NCI-H2196 (cell line): ENCODE measurements at regions not wholly inside any gene's neighbourhood (a gene's known extent, or its start where the extent isn't known, plus 50 kb on each side); places are given as distances from the start of the nearest gene placed in this dataset.
A peak's percentile ranks its signal among the peaks of the same experiment; 100 is the strongest.

Source experiments
- DNase-seq: peaks from one replicate; lab custom pipeline; 2025; ENCODE audit not compliant: unreplicated experiment; lab: John Stamatoyannopoulos, UW

DNA sequence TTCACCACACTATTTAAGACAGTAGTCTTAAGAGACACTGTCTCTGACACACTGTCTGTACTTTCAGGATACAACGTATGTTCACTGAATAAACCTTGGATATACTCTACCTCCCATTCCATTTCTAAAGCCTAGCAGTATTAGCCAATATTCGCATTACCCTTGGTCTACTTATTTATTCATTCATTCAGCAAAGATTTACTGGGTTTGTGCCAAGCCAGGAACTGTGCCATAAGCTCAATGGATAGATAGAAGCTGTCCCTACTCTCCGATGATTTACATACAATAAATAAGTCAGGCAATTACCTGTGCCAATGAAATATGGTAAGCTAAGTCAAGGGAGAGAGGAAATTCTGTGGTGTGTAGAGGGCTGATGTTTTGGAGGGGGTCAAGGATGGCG is 195.2 kb upstream of the RAB4A start:
- DNase-seq = no peak

DNA sequence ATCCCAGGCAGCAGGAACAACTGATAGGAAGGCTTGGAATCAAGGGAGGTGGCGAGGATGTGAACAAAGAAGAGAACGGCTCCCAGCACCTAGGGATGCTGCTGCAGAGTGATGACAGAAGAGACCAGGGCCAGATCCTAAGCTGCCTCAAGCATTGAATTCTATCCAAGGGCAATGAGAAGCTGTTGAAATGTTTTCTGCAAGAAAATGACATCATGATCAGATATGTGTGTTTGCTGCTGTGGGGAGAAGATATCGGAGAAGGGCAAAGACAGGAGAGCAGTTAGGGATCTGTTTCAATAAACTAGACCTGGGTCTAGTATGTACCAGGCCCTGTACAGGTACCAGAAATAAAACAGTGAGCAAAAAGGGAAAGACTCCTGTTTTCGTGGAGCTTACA is 194.7 kb upstream of the RAB4A start:
- DNase-seq = no peak

DNA sequence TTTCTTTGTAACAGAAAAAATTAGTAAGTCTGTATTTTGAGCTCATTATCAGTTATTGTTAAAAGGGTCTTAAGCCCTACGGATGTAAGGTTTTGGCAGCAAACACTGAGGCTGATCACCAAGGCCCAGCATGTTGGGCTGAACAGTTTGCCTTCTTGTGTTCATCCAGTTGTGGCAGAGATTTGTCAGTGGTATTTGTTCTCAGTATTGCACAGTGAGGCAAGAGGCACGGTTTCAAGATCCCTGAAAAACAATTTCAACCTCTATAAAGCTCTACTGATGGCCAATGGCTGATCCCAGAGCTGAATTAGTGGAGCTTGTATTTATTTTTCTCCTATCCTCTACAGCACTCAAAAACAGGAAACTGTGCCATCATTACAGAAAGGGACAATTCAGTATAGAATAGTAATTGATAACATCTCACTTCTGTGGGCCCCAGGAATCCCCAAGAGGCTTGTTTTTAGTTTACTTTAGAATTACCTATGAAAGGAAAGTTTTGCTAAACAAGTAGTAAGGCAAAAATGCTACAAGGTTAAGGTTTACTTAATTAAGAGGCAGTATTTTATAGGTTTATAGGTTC is 191.8 kb upstream of the RAB4A start:
- DNase-seq = no peak

DNA sequence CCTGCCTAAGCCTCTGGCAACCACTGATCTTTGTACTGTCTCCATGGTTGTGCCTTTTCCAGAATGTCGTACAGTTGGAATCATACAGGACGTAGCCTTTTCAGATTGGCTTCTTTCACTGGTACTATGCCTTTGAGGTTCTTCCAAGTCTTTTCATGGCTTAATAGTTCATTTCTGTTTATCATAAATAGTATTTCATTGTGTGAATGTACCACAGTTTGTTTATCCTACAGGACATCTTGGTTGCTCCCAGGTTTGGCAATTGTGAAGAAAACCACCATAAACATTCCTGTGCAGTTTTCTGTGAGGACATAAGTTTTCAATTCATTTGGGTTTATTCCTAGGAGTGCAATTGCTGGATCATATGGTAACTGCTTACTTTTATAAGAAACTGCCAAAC is 190.6 kb upstream of the RAB4A start:
- DNase-seq = no peak

DNA sequence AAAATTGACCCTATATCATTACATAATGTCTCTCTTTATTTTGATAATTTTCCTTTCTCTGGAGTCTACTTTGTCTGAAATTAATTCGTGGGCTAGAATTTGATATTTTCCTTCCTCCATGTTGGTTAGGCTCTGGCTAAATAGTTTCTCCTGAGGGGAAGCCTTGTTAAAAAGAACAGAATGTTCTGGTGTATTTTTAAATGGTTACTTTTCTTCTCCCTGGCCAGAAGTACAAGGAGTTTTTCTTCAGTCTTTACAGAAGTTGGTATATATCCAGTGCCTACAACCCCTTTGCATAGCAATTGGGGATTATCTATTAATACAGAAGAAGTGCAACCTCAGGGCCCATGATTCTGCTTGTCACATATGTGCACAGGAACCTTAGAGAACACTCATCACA is 185.6 kb upstream of the RAB4A start:
- DNase-seq = no peak

DNA sequence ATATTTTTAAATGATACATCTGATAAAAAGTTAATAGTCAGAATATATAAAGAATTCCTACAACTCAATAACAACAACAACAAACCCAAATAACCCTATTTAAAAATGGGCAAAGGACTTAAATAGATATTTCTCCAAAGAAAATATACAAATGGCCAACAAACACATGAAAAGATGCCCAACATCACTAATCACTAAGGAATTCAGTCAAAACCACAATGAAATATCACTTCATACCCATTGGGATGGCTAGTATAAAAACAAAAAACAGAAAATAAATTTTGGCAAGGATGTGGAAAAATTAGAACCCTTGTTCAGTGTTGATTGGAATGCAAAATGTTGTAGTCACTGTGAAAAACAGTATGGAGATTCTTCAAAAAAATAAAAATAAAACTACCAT is 184.8 kb upstream of the RAB4A start:
- no peak for DNase-seq

DNA sequence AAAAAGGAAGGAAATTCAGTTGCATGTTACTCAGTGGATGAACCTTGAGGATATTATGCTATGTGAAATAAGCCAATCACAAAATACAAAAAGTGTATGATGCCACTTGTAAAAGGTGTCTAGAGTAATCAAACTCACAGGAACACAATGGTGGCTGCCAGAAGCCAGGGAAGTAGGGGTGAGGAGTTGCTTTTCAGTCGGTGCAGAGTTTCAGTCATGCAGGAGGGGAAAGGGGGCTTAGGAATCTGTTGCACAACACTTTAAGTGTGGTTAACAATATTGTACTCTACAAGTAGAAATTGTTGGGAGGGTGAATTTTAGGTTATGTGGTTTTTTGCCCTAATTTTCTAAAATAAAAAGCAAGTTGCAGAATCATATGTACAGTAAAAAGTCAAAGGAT is 184.2 kb upstream of the RAB4A start:
- no peak for DNase-seq

DNA sequence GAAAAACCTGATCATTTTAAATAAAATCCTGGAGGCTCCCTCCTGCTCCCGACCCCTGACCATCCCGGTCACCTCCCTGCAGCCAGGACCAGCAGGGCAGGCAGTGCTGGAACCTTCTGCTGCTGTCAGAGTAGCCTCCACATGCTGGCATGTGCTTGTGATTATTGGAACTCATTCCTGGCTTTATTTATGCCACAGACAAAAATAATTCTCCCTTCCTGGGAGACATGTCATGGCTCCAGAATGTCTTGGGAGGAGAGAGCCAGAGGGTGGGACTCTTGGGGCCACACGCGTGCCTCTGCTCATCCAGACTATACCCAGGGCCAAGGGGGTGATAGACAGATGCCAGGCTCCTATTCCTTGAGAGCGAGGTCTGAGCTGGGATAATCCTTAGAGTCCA is 183.6 kb upstream of the RAB4A start:
- DNase-seq = no peak

DNA sequence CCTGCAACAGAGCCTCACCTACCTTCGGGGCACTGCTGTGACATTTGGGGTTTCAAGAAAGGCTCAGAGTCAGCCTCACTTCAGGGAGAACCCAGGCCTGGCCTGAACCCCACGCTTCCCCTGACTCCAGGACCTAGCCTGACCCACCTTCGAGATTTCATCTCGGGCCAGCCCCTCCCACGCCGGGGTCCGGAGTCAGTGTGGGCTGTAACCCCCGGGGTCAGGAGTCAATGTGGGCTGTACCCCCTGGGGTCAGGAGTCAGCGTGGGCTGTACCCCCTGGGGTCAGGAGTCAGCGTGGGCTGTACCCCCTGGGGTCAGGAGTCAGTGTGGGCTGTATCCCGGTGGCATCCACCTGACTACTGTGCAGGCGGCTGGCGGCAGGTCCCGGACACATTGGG is 183.0 kb upstream of the RAB4A start:
- no peak for DNase-seq

DNA sequence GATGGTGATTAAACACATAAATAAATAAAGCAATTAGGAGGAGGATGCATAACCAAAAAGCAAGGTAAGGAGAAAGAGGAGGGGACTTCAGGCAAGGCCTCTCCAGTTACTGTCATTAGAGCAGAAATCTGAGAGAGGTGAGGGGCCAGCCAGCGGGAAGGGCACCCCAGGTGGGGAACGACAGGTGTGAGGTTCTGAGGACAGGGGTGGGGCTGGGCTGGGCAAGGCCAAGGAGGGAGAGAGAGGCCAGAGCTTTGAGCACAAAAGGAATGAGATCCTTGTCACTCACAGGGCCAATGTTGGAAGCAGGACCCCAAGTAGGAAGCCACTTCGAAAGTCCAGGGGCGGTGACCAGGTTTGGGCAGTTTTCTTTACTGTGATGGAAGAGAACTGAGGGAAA is 182.2 kb upstream of the RAB4A start:
- no peak for DNase-seq

DNA sequence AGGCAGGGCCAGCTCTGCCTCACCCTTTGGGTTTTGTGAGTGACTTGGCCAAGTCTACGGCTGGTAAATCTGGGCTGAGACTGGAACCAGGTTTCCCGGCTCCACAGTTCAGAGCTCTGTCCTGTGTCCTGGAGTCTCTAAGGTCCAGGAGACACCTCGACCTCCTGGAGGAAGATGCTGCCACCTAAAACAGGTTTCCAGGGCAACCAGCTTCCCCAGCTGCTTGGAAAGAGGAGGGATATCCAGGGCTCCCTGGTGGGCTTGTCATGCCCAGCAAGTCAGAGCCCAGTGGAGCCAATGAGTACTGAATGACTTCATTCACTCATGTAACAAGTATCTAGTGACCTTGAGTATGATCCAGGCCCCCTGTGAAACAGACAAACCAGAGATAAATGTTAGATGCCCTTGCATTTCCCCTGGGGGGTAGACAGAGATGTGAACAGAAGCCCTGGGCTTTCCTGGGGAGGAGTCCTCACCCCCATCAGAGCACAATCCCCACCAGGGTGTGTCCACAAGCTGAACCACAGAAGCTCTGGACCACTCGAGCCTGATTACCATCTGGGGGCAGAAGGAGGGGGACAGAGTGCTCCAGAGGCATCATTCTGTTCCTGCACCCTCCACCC is 181.2 kb upstream of the RAB4A start:
- DNase-seq = no peak

DNA sequence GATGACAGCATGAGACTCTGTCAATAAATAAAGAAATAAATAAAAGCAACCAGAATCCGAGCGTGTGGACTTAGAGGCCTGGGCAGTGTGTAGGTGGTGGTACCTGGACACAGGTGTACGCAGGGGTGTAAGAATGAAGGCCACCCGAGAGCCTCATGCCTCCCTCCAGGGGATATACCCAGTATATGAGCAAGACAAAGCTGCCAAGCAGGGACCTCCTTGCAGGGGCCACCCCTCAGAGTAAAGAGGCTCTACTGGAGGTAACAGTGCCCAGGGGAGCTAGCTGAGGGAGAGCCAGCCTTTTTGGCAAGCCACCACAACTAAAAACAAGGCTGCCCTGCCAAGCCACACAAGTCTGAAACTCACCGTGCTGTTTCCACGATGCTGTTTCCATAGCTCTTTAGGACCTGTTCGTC is 179.2 kb upstream of the RAB4A start:
- DNase-seq = no peak

DNA sequence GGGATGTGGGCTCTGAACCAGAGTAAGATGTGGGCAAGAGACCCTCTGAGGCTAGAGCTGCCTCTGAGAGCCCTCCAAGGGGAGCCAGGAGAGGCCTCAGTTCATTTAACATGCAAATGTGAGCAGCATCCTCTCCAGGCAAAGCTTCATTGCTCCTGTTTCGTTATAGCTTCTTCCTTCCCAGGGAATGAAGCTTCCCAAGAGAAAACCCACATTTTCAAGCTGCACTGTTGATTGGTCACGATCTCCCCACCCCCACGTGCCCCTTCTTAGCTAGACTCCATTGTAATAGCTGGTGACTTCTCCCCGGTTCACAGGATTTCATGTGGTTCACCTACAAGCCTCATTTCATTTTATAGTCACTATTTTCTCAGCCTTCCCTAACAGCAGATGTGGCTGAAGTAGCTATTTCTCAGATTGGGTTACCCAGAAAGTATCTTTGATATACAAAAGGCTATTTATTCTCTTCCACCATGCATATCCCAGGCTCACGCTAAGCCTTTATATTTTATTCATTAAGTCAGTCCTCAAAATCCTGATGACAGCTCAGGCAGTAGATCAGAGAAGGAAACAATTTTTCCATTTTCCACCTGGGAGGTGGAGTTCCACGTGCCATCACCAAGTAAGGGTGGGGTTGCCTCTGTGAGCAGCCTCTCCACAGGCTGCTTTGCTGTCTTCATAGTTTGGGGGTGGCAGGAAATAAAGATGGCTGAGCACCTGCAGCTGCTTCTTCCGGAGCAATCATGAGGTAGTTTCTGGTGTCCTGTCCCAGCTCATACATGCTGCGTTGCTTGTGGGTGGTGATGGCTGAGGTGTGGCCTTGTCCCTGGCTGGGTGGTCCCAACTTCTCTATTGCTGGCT is 178.3 kb upstream of the RAB4A start:
- peak; percentile 34 for DNase-seq

DNA sequence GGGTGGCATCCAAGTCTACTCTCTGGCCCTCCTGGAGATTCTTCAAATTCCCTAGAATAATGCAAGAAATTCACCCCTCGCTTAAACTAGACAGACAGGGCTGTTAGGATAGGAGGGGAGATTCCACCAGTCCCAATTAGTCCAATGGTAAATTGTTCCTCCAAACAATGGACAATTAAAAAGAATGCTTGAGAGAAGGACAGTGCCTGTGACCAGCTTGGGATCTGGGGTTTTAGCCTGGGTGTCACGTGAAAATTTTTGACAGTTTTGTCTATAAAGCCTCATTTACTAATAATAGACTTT is 177.7 kb upstream of the RAB4A start:
- DNase-seq = no peak

DNA sequence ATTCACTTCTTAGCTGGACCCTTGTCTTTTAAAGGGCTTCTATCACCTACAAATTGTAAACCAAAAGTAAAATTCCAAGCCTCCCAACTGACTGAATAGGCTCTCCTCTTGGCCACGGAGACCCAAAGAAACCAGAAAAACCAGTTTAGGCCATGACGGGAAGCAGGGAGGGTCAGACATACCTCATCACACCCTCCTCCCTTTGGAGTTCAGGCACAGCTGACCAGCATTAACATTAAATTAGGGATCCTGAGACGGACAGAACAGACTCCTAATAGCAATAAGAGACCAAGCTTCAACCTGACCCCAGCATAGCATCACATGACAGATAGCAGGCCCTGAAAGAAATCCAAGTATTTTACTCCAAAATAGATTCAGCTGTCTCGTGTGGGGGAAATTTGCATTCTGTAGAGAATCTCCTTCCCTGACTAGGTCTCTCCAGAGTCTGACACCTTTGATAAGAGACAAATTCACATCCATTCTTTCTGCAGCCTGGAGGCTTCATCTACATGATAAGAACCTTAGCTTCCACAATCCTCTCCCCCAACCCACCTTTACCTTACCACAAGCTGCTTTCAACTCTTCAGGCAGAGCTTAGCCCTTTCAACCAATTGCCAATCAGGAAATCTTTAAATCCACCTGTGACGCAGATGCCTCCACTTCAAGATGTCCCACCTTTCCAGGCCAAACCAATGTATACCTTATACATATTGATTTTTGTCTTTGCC is 177.1 kb upstream of the RAB4A start:
- peak; percentile 79 for DNase-seq

DNA sequence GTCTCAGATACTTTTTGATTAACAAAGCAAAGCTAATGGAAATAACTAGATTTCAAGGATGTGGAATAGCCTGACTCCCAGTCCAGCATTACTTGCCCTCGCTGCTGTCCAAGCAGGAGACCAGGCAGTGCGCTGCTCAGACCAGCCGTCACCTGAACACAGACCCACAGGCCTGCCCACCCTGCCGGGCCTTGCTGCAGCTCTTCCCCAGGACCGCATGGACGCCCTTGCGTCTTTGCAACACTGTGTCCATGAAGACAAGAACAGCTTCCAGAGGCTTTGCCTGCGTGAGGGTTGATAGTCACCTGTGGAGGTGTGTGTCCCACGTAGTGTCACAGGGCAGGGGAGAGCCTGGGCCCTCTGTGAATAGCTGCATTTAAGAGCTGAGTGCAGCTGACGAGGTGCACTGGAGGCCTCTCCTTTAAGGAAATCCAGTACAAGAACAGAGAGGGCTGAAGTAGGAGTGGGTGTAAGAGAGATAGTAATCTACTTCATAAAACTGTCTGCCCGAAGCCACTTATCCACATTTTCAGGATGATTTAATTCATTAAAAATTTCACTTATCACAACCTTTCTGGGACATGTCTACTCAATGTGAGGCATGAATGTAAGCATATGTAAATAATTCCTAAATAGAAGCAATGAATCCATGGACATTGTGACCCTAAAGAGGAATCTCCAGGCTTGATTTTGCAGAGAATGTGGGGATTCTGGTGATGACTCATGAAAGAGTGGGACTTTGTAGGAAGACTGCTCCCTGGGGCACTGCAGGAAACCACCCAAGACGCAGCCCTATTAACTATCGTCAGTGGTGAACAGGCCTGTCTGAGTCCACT is 176.2 kb upstream of the RAB4A start:
- no peak for DNase-seq

DNA sequence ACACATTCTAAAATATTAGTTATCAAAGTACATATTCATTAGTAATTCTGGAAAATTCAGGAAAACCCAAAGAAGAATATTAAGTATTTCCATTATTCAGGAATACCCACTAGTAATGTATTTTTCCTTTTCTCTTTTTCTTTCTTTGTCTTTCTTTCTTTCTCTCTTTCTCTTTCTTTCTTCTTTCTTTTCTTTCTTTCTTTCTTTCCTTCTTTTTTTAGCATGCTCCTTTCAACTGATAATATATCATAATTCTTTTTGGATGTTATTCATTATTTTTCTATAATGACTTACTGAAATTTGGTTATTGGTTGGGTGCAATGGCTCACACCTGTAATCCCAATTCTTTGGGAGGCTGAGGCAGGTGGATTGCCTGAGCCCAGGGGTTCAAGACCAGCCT is 175.6 kb upstream of the RAB4A start:
- no peak for DNase-seq

DNA sequence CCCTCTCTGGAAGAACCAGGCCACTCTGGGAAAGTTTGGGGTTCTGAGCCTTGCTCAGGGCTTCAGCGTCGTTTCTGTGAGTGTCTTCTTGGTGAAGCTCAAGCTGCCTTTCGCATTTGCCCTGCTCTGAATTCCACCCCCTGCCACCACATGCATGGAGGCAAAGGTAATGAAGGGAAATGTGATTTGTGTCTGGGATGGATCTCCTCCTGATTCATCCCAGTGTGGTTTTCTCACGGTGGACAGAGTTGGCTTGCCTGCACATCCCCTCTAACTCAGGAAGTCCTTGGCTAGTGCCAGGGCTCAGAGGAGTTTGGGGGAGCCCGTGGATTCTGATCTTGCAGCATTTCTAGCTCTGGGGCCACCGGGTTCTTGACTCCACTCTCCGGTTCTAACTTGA is 173.6 kb upstream of the RAB4A start:
- DNase-seq = no peak

DNA sequence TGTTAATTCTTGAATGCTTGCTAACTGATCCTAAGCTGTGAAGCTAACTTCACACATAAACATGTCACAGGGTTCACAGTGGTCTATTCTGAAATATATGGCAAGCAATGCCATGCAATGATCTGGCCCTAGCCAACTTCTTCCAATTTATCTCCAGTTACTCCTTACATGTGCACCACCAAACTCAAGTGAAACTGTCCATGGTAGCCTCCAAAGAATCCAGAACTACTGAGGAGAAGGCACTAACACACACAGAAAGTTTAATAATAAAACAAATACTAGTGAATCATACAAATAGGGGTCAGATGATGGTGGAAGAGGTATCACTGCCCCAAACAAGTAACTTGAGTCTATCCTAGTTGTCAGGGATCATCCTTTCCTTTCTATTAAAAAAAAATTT is 172.6 kb upstream of the RAB4A start:
- no peak for DNase-seq

DNA sequence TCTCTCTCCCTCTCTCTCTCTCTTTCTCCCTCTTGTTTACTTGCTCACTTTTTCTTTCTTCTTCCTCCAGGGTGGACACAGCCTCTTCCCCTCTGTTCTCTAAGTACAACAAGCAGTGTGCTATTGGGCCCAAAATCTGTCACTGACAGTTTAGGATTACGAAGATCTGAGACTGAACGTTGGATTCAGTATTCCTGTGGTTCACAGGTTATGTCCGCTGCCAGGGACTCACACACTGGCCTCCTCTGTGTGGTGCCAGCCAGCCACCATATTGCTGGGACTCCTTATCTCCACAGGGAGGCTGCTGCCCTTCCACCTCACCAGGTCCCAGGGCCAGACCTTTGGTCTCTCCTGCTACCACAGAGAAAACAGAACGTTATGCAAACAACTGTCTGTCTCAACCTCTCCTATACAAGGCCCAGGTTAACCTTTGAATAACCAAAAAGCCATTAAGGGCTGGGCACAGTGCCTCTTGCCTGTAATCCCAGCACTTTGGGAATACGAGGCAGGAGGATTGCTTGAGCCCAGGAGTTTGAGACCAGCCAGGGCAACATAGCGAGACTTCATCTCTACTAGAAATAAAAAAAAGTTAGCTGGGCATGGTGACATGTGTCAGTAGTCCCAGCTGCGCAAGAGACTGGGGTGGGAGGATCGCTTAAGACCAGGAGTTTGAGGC is 171.9 kb upstream of the RAB4A start:
- no peak for DNase-seq
